Islet precursor cell (in vitro differentiated cells): ENCODE measurements at regions not wholly inside any gene's neighbourhood (a gene's known extent, or its start where the extent isn't known, plus 50 kb on each side); places are given as distances from the start of the nearest gene placed in this dataset.

Experiments
- DNase-seq: peaks from one replicate; pipeline ENCODE4 v3.0.0-alpha.2; 2018

- DNase-seq = no peak
Measured at GRCh38 chr16:14360326-14361037, 269.6 kb downstream of the PARN start.

DNA sequence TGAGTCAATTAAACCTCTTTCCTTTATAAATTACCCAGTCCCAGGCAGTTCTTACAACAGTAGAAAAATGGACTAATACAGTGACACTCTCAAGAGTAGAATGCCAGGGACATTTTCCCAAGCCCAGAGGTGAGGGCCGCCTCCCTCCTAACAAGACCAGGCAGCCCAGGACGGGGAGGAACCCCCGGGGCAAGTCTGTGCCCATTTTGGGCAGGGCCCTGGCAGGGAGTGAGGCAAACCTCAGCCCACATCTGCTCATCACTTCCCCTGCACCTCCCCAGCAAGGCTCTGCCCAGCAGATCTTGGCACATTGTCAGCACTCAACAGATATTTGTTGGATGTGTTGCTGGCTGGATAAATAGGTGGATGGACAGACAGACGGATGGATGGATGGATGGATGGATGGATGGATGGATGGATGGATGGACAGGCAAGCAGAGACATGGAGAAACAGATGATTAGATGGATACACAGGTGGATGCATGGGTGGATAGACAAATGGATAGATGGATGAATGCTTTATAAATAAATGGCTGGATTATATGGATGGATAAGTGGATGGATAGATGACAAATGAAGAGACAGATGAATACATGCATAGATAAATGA lies 271.3 kb downstream of the PARN start:
- DNase-seq = no peak

DNA sequence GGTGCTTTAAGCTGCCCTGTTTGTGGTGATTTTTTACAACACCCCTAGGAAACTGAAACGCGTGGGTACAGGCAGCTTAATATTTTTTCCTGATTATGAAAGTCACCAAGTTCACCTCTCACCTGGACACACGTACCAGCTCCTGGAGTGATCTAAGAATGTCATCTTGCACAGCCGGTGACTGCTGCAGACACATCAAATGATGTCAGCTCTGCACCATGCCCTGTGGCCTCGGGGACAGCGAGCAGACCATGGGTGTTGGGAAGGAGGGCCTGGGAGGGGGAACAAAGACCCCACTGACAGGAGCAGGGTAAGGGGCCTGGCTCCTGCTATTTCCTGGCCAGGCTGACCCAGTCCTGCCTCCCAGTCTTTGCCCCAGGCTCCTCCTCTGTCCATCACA lies 272.7 kb downstream of the PARN start:
- no peak for DNase-seq

GRCh38 chr16:14356064-14356463 lies 274.0 kb downstream of the PARN start:
- DNase-seq = no peak

GRCh38 chr16:14354561-14355351 lies 275.3 kb downstream of the PARN start:
- no peak for DNase-seq

- no peak for DNase-seq
Measured at GRCh38 chr16:14353340-14353739, 276.7 kb downstream of the PARN start.

GRCh38 chr16:14351647-14352046 lies 278.4 kb downstream of the PARN start:
- no peak for DNase-seq

- DNase-seq = no peak
Measured at GRCh38 chr16:14350626-14351025, 279.4 kb downstream of the PARN start.

GRCh38 chr16:14350081-14350480 lies 279.0 kb downstream of the MRTFB start:
- DNase-seq = no peak

- DNase-seq = no peak
Measured at GRCh38 chr16:14347706-14348105, 276.6 kb downstream of the MRTFB start.

- no peak for DNase-seq
Measured at GRCh38 chr16:14346278-14347142, 275.4 kb downstream of the MRTFB start.

GRCh38 chr16:14345512-14346115 lies 274.5 kb downstream of the MRTFB start:
- no peak for DNase-seq

GRCh38 chr16:14344945-14345344 lies 273.8 kb downstream of the MRTFB start:
- DNase-seq = no peak

DNA sequence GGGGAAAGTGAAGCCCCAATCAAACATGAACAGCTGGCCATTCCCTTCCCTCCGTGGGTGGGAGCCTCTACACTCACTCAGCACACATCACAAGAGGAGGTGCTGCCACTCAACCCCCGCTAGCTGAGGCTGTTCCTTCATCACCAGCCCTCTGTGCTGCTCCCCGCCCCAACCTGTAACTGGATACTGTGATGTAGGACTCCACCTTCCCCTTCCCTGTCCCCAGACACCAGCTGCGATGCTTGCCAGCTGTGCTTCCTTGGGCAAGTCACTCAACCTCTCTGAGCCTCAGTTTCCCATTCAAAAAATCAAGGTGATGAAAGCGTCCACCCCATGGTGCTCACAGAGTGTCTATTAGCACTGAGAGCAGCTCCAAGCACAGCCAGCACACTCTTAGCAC lies 273.2 kb downstream of the MRTFB start:
- no peak for DNase-seq

DNA sequence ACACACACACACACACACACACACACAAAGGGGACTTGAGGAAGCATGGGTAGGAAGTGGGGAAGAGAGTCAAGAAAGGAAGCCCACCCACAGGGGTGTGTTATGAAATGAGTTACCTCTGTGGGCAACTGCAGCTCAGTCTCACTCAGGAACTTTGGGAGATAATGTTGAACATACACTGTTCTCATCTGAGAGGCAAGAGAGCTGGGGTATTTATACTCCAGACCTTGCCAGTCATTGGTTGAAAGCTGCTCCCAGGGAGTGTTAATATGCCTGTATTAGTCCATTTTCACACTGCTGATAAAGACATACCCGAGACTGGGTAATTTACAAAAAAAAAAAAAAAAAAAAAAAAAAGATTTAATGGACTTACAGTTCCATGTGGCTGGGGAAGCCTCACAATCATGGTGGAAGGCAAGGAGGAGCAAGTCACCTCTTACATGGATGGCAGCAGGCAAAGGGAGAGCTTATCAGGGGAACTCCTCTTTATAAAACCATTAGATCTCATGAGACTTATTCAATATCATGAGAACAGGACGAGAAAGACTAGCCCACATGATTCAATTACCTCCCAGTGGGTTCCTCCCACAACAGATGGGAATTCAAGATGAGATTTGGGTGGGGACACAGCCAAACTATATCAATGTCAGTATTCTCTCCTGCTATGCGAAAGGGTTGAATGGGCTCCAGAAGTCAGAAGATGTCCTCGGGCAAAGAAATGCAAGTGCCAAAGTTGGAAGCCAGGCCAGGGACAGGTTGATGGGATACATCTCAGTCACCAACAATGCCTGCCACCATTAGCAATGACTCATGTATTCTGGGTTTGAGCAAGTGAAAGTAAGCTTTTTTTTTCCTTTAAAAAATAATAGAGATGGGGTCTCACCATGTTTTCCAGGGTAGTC lies 270.5 kb downstream of the MRTFB start:
- no peak for DNase-seq

- DNase-seq = no peak
Measured at GRCh38 chr16:14339694-14340093, 268.6 kb downstream of the MRTFB start.

- no peak for DNase-seq
Measured at GRCh38 chr16:14338969-14339368, 267.9 kb downstream of the MRTFB start.

GRCh38 chr16:14338236-14338635 lies 267.1 kb downstream of the MRTFB start:
- DNase-seq = no peak

GRCh38 chr16:14337303-14338191 lies 266.4 kb downstream of the MRTFB start:
- no peak for DNase-seq

DNA sequence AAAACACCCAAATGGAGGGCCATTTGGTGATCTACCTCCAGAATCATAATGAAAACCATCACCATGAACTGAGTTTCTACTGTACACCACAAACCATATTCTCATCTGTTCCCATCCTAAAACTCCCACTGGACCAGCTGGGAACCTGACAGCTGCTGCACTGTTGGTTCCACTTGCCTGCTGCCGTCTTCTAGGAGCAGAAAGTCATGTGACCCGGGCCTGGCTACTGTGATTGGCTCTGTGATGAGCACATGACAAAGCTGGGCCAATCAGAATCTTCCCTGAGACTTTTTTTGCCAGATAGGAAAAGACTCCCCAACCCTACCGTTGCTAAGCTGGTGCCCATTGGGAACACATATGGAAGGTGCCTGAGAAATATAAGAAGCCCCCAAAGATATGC lies 264.2 kb downstream of the MRTFB start:
- DNase-seq = no peak
